Fibroblast of villous mesenchyme (primary cell): ENCODE measurements at regions not wholly inside any gene's neighbourhood (a gene's known extent, or its start where the extent isn't known, plus 50 kb on each side); places are given as distances from the start of the nearest gene placed in this dataset.
"Not testable (repeated sequence)": the region's sequence is repeated elsewhere in the genome, so short reads cannot be mapped to it uniquely, and the experiment has no call there.

Experiments used
- DNase-seq: peaks from one replicate; pipeline ENCODE4 v3.0.0-alpha.2; 2010; ENCODE audit warnings: low read depth
- H3K4me3 ChIP-seq: 2 replicates; pipeline ENCODE4 v1.5.1; 2011; ENCODE audit warnings: low read depth, mild to moderate bottlenecking, low read length
- CTCF ChIP-seq: IDR thresholded peaks from 2 replicates; pipeline ENCODE4 v1.5.1; 2012; ENCODE audit warnings: low read depth, mild to moderate bottlenecking, low read length; ENCODE audit not compliant: insufficient read depth

- no peak for TF ChIP-seq CTCF
- DNase-seq, result no peak
- no peak overlapping the region for H3K4me3 ChIP-seq
Measured at GRCh38 chr14:37813732-37814131, 218.3 kb downstream of the TTC6 start.

GRCh38 chr14:37816135-37816534 lies 220.7 kb downstream of the TTC6 start:
- DNase-seq, result no peak
- no peak for TF ChIP-seq CTCF
- no peak overlapping the region for H3K4me3 ChIP-seq

- no peak overlapping the region for H3K4me3 ChIP-seq
- TF ChIP-seq CTCF, result no peak
- DNase-seq, result no peak
Measured at GRCh38 chr14:37816743-37817295, 221.4 kb downstream of the TTC6 start.

GRCh38 chr14:37819155-37820015 lies 224.0 kb downstream of the TTC6 start:
- no peak for TF ChIP-seq CTCF
- H3K4me3 ChIP-seq, result no peak overlapping the region
- peak; percentile 21 for DNase-seq

GRCh38 chr14:37820810-37821209 lies 225.4 kb downstream of the TTC6 start:
- not testable (repeated sequence) for DNase-seq, H3K4me3 ChIP-seq

GRCh38 chr14:37824939-37825712 lies 229.7 kb downstream of the TTC6 start:
- H3K4me3 ChIP-seq, result no peak overlapping the region
- DNase-seq, result no peak
- TF ChIP-seq CTCF, result no peak

- no peak for DNase-seq
- no peak for TF ChIP-seq CTCF
- no peak overlapping the region for H3K4me3 ChIP-seq
Measured at GRCh38 chr14:37826869-37827268, 231.4 kb downstream of the TTC6 start.
